Activated T-helper 17 cell treated with anti-CD3 and anti-CD28 coated beads, Interleukin-2, amount 50 U/mL, for 72 hours (primary cell): ENCODE measurements at regions not wholly inside any gene's neighbourhood (a gene's known extent, or its start where the extent isn't known, plus 50 kb on each side); places are given as distances from the start of the nearest gene placed in this dataset.

Source experiments
- ATAC-seq: fragments of 150-1000 bp; cut with Tn5 transposase; replicated peaks from 2 replicates; pipeline ENCODE4 v1.10.0; 2021; ENCODE audit warnings: mild to moderate bottlenecking, moderate library complexity
- H3K27ac Mint-ChIP-seq: one replicate; pipeline ENCODE4 v1.8.0; 2022; ENCODE audit warnings: mixed read lengths
- H3K27me3 Mint-ChIP-seq: one replicate; pipeline ENCODE4 v1.8.0; 2022; ENCODE audit warnings: mixed read lengths
- H3K36me3 Mint-ChIP-seq: one replicate; pipeline ENCODE4 v1.8.0; 2022; ENCODE audit warnings: low read depth, mild to moderate bottlenecking, mixed read lengths
- H3K4me1 Mint-ChIP-seq: one replicate; pipeline ENCODE4 v1.8.0; 2022; ENCODE audit warnings: mixed read lengths
- H3K4me3 Mint-ChIP-seq: one replicate; pipeline ENCODE4 v1.8.0; 2022; ENCODE audit warnings: mild to moderate bottlenecking, mixed read lengths
- H3K9me3 Mint-ChIP-seq: one replicate; pipeline ENCODE4 v1.8.0; 2022; ENCODE audit warnings: mixed read lengths

GRCh38 chr5:4212071-4212739 lies 616.6 kb downstream of the IRX1 start:
- Mint-ChIP-seq H3K27ac (no peak overlapping the region), H3K4me1 (no peaks in the 10 kb centered on the region), H3K36me3 (no peaks in the 10 kb centered on the region), H3K9me3 (peaks cover 26% of the 10 kb centered on the region), H3K4me3 (no peak overlapping the region), H3K27me3 (no peaks in the 10 kb centered on the region)
- ATAC-seq: no peak

- H3K36me3 Mint-ChIP-seq: no peaks in the 10 kb centered on the region
- no peak overlapping the region for H3K4me3 Mint-ChIP-seq
- no peak overlapping the region for H3K27ac Mint-ChIP-seq
- H3K9me3 Mint-ChIP-seq: peaks cover 19% of the 10 kb centered on the region
- H3K4me1 Mint-ChIP-seq: no peaks in the 10 kb centered on the region
- H3K27me3 Mint-ChIP-seq: no peaks in the 10 kb centered on the region
- ATAC-seq: no peak
Observed at GRCh38 chr5:4212981-4213819, 617.6 kb downstream of the IRX1 start.

GRCh38 chr5:4215143-4215542 lies 619.5 kb downstream of the IRX1 start:
- H3K4me1 Mint-ChIP-seq: no peaks in the 10 kb centered on the region
- ATAC-seq: no peak
- H3K36me3 Mint-ChIP-seq: no peaks in the 10 kb centered on the region
- no peak overlapping the region for H3K27ac Mint-ChIP-seq
- no peak overlapping the region for H3K4me3 Mint-ChIP-seq
- peaks cover 3% of the 10 kb centered on the region for H3K9me3 Mint-ChIP-seq
- no peaks in the 10 kb centered on the region for H3K27me3 Mint-ChIP-seq

- ATAC-seq: no peak
- no peak overlapping the region for H3K4me3 Mint-ChIP-seq
- no peaks in the 10 kb centered on the region for H3K36me3 Mint-ChIP-seq
- no peaks in the 10 kb centered on the region for H3K4me1 Mint-ChIP-seq
- H3K9me3 Mint-ChIP-seq: peaks cover 3% of the 10 kb centered on the region
- H3K27me3 Mint-ChIP-seq: no peaks in the 10 kb centered on the region
- no peak overlapping the region for H3K27ac Mint-ChIP-seq
Observed at GRCh38 chr5:4216142-4216541, 620.5 kb downstream of the IRX1 start.

GRCh38 chr5:4220016-4220415 lies 624.4 kb downstream of the IRX1 start:
- H3K4me1 Mint-ChIP-seq: no peaks in the 10 kb centered on the region
- no peak for ATAC-seq
- H3K4me3 Mint-ChIP-seq: no peak overlapping the region
- H3K9me3 Mint-ChIP-seq: peaks cover 5% of the 10 kb centered on the region
- no peaks in the 10 kb centered on the region for H3K27me3 Mint-ChIP-seq
- H3K36me3 Mint-ChIP-seq: no peaks in the 10 kb centered on the region
- H3K27ac Mint-ChIP-seq: no peak overlapping the region

GRCh38 chr5:4221048-4221447 lies 625.4 kb downstream of the IRX1 start:
- peaks cover 5% of the 10 kb centered on the region for H3K9me3 Mint-ChIP-seq
- ATAC-seq: no peak
- H3K27me3 Mint-ChIP-seq: no peaks in the 10 kb centered on the region
- no peak overlapping the region for H3K4me3 Mint-ChIP-seq
- no peaks in the 10 kb centered on the region for H3K4me1 Mint-ChIP-seq
- no peak overlapping the region for H3K27ac Mint-ChIP-seq
- H3K36me3 Mint-ChIP-seq: no peaks in the 10 kb centered on the region

- Mint-ChIP-seq H3K4me1 (no peaks in the 10 kb centered on the region), H3K27me3 (no peaks in the 10 kb centered on the region), H3K9me3 (peaks cover 5% of the 10 kb centered on the region), H3K27ac (no peak overlapping the region), H3K4me3 (no peak overlapping the region), H3K36me3 (no peaks in the 10 kb centered on the region)
- ATAC-seq: no peak
Observed at GRCh38 chr5:4222147-4222546, 626.5 kb downstream of the IRX1 start.

GRCh38 chr5:4222821-4223220 lies 627.2 kb downstream of the IRX1 start:
- Mint-ChIP-seq H3K36me3 (no peaks in the 10 kb centered on the region), H3K4me3 (no peak overlapping the region), H3K4me1 (no peaks in the 10 kb centered on the region), H3K27me3 (no peaks in the 10 kb centered on the region), H3K9me3 (peaks cover 5% of the 10 kb centered on the region), H3K27ac (no peak overlapping the region)
- ATAC-seq: no peak

- Mint-ChIP-seq H3K27ac (no peak overlapping the region), H3K4me3 (no peak overlapping the region), H3K36me3 (no peaks in the 10 kb centered on the region), H3K4me1 (no peaks in the 10 kb centered on the region), H3K27me3 (no peaks in the 10 kb centered on the region), H3K9me3 (peaks cover 5% of the 10 kb centered on the region)
- no peak for ATAC-seq
Observed at GRCh38 chr5:4225741-4226140, 630.1 kb downstream of the IRX1 start.

- Mint-ChIP-seq H3K27me3 (no peaks in the 10 kb centered on the region), H3K4me1 (no peaks in the 10 kb centered on the region), H3K27ac (no peak overlapping the region), H3K36me3 (no peaks in the 10 kb centered on the region), H3K4me3 (no peak overlapping the region), H3K9me3 (peaks cover 5% of the 10 kb centered on the region)
- no peak for ATAC-seq
Observed at GRCh38 chr5:4226565-4226964, 630.9 kb downstream of the IRX1 start.

- Mint-ChIP-seq H3K36me3 (no peaks in the 10 kb centered on the region), H3K9me3 (peaks cover 7% of the 10 kb centered on the region), H3K4me1 (no peaks in the 10 kb centered on the region), H3K4me3 (no peak overlapping the region), H3K27me3 (no peaks in the 10 kb centered on the region), H3K27ac (no peak overlapping the region)
- no peak for ATAC-seq
Observed at GRCh38 chr5:4228708-4229107, 633.1 kb downstream of the IRX1 start.

- Mint-ChIP-seq H3K4me1 (no peaks in the 10 kb centered on the region), H3K4me3 (no peak overlapping the region), H3K27ac (no peak overlapping the region), H3K36me3 (no peaks in the 10 kb centered on the region), H3K27me3 (no peaks in the 10 kb centered on the region), H3K9me3 (peaks cover 16% of the 10 kb centered on the region)
- ATAC-seq: no peak
Observed at GRCh38 chr5:4229414-4230292, 634.0 kb downstream of the IRX1 start.

- ATAC-seq: no peak
- Mint-ChIP-seq H3K4me3 (no peak overlapping the region), H3K27ac (no peak overlapping the region), H3K4me1 (no peaks in the 10 kb centered on the region), H3K9me3 (peaks cover 20% of the 10 kb centered on the region), H3K27me3 (no peaks in the 10 kb centered on the region), H3K36me3 (no peaks in the 10 kb centered on the region)
Observed at GRCh38 chr5:4230471-4230785, 634.8 kb downstream of the IRX1 start.

GRCh38 chr5:4230786-4231641 lies 635.4 kb downstream of the IRX1 start:
- H3K36me3 Mint-ChIP-seq: no peaks in the 10 kb centered on the region
- no peak for ATAC-seq
- H3K27me3 Mint-ChIP-seq: no peaks in the 10 kb centered on the region
- H3K9me3 Mint-ChIP-seq: peaks cover 20% of the 10 kb centered on the region
- no peak overlapping the region for H3K27ac Mint-ChIP-seq
- H3K4me1 Mint-ChIP-seq: no peaks in the 10 kb centered on the region
- H3K4me3 Mint-ChIP-seq: no peak overlapping the region
